Loucy (cell line): ENCODE measurements at regions not wholly inside any gene's neighbourhood (a gene's known extent, or its start where the extent isn't known, plus 50 kb on each side); places are given as distances from the start of the nearest gene placed in this dataset.

Experiments
- H2AFZ ChIP-seq: fragments of 200-600 bp; sonication (generic); 2 replicates; pipeline ENCODE4 v1.6.0; 2016; ENCODE audit warnings: antibody characterized with exemption, mild to moderate bottlenecking, low read length, moderate library complexity
- H3F3A ChIP-seq: fragments of 200-600 bp; 2 replicates; pipeline ENCODE4 v1.6.0; 2016; ENCODE audit warnings: antibody characterized with exemption, low read depth, mild to moderate bottlenecking
- H3K27me3 ChIP-seq: fragments of 200-600 bp; sonication (generic); 2 replicates; pipeline ENCODE4 v1.6.1; 2014; ENCODE audit warnings: low read length, mild to moderate bottlenecking; ENCODE audit not compliant: insufficient read depth, poor library complexity, severe bottlenecking
- H3K36me3 ChIP-seq: fragments of 200-600 bp; sonication (generic); 2 replicates; pipeline ENCODE4 v1.6.1; 2016; ENCODE audit warnings: low read length; ENCODE audit not compliant: insufficient read depth
- H3K4me1 ChIP-seq: fragments of 200-600 bp; sonication (generic); 2 replicates; pipeline ENCODE4 v1.5.1; 2014; ENCODE audit warnings: low read length, mild to moderate bottlenecking; ENCODE audit not compliant: insufficient read depth, poor library complexity, severe bottlenecking
- H3K4me2 ChIP-seq: fragments of 200-600 bp; sonication (generic); 2 replicates; pipeline ENCODE4 v1.6.0; 2014; ENCODE audit warnings: antibody characterized with exemption, low read length, low read depth, mild to moderate bottlenecking; ENCODE audit not compliant: poor library complexity, severe bottlenecking
- H3K4me3 ChIP-seq: fragments of 200-600 bp; sonication (generic); 2 replicates; pipeline ENCODE4 v1.5.1; 2014; ENCODE audit warnings: low read length, mild to moderate bottlenecking, mixed read lengths; ENCODE audit not compliant: poor library complexity, severe bottlenecking
- H3K79me2 ChIP-seq: fragments of 200-600 bp; sonication (generic); 2 replicates; pipeline ENCODE4 v1.6.1; 2014; ENCODE audit warnings: low read length; ENCODE audit not compliant: insufficient read depth
- H3K9ac ChIP-seq: fragments of 200-600 bp; sonication (generic); 2 replicates; pipeline ENCODE4 v1.6.0; 2014; ENCODE audit warnings: mild to moderate bottlenecking, low read depth, low read length, moderate library complexity; ENCODE audit not compliant: poor library complexity, severe bottlenecking
- H3K9me2 ChIP-seq: fragments of 200-600 bp; sonication (generic); replicated peaks from 2 replicates; pipeline ENCODE4 v1.6.1; 2016; ENCODE audit warnings: low read depth, low read length, mixed read lengths
- H3K9me3 ChIP-seq: fragments of 200-600 bp; sonication (generic); 2 replicates; pipeline ENCODE4 v1.6.1; 2014; ENCODE audit warnings: mild to moderate bottlenecking, antibody characterized with exemption, low read length, low read depth; ENCODE audit not compliant: insufficient read depth
- H4K20me1 ChIP-seq: fragments of 200-600 bp; sonication (generic); 2 replicates; pipeline ENCODE4 v1.6.0; 2014; ENCODE audit warnings: antibody characterized with exemption, low read length, mild to moderate bottlenecking; ENCODE audit not compliant: insufficient read depth, poor library complexity, severe bottlenecking
- CTCF ChIP-seq: fragments of 200-600 bp; sonication (generic); conservative IDR thresholded peaks from 2 replicates; pipeline ENCODE4 v1.5.1; 2014; ENCODE audit warnings: mild to moderate bottlenecking, antibody characterized with exemption, low read length
- EZH2phosphoT487 ChIP-seq: fragments of 200-600 bp; IDR thresholded peaks from 2 replicates; pipeline ENCODE4 v1.6.1; 2018; ENCODE audit warnings: antibody characterized with exemption, mild to moderate bottlenecking, moderate library complexity, borderline replicate concordance

GRCh38 chr12:45575823-45576475, 153.6 kb upstream of the ARID2 start:
- Histone ChIP-seq H4K20me1 (no peaks in the 10 kb centered on the region), H3K4me2 (no peak overlapping the region), H3K4me3 (no peak overlapping the region), H3K27me3 (no peaks in the 10 kb centered on the region), H3F3A (no peaks in the 10 kb centered on the region), H3K36me3 (no peaks in the 10 kb centered on the region), H3K9me2 (no peaks in the 10 kb centered on the region), H3K9me3 (no peaks in the 10 kb centered on the region), H3K4me1 (peaks cover 51% of the 10 kb centered on the region), H2AFZ (peak overlapping the region; percentile 70), H3K9ac (no peak overlapping the region), H3K79me2 (no peaks in the 10 kb centered on the region)
- TF ChIP-seq EZH2phosphoT487 (no peak), CTCF (no peak)

- no peaks in the 10 kb centered on the region for H3K9me3 ChIP-seq
- TF ChIP-seq CTCF (no peak), EZH2phosphoT487 (no peak)
These were observed 151.6 kb upstream of the ARID2 start for GRCh38 chr12:45577844-45578399.

GRCh38 chr12:45580356-45580969, 149.0 kb upstream of the ARID2 start:
- no peak overlapping the region for H3K4me3 ChIP-seq
- H3K9ac ChIP-seq, result no peak overlapping the region
- H3F3A ChIP-seq, result no peaks in the 10 kb centered on the region
- no peaks in the 10 kb centered on the region for H3K36me3 ChIP-seq
- H3K9me3 ChIP-seq, result no peaks in the 10 kb centered on the region
- no peaks in the 10 kb centered on the region for H4K20me1 ChIP-seq
- H3K4me2 ChIP-seq, result no peak overlapping the region
- peaks cover 13% of the 10 kb centered on the region for H3K4me1 ChIP-seq
- TF ChIP-seq CTCF, result no peak
- no peak for TF ChIP-seq EZH2phosphoT487
- no peaks in the 10 kb centered on the region for H3K79me2 ChIP-seq
- H2AFZ ChIP-seq, result no peak overlapping the region
- H3K27me3 ChIP-seq, result no peaks in the 10 kb centered on the region
- H3K9me2 ChIP-seq, result no peaks in the 10 kb centered on the region

More at GRCh38 chr12:45577844-45578399, 151.6 kb upstream of the ARID2 start:
- Histone ChIP-seq H2AFZ (no peak overlapping the region), H3K4me1 (peaks cover 38% of the 10 kb centered on the region), H3K4me2 (no peak overlapping the region), H4K20me1 (no peaks in the 10 kb centered on the region), H3K36me3 (no peaks in the 10 kb centered on the region), H3K79me2 (no peaks in the 10 kb centered on the region), H3K9ac (no peak overlapping the region), H3F3A (no peaks in the 10 kb centered on the region), H3K4me3 (no peak overlapping the region), H3K27me3 (no peaks in the 10 kb centered on the region), H3K9me2 (no peaks in the 10 kb centered on the region)
